GM18909 (cell line): ENCODE measurements at regions not wholly inside any gene's neighbourhood (a gene's known extent, or its start where the extent isn't known, plus 50 kb on each side); places are given as distances from the start of the nearest gene placed in this dataset.
"Not testable (repeated sequence)": the region's sequence is repeated elsewhere in the genome, so short reads cannot be mapped to it uniquely, and the experiment has no call there.

Experiments used
- ATAC-seq: cut with Tn5 transposase; IDR thresholded peaks from one replicate; pipeline ENCODE4 v1.9.1; 2021; ENCODE audit warnings: mild to moderate bottlenecking; ENCODE audit not compliant: unreplicated experiment, poor library complexity

DNA sequence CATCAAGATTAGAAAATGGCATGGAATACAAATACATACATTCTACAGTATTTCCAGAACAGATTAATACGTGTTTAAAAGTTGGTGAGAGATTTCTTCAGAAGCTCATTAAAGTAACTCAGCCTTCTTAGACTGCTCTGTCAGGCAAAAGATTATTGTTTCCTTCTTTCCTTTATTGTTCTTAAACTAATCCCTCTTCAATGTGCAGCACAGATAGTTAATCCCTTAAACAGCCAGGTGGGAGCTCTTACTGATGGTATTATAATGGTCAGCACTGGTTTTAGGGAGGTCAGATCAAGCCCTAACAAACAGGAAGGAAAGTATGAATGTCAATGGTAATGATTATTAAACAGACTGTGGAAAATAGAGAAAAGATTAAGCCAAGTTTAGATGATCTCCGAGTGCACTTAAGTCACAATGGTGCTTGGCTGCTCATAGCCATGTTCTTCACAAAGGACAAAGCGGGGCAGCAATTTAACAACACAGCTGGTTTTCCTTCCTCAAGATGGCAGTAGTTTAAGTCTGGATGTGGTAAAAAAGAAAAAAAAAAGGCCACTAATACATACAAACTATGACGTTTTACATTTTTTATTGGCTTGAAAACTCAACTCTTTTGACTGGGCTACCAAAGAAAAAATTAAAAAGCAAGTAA lies 992.6 kb downstream of the PCDH9 start:
- no peak for ATAC-seq

DNA sequence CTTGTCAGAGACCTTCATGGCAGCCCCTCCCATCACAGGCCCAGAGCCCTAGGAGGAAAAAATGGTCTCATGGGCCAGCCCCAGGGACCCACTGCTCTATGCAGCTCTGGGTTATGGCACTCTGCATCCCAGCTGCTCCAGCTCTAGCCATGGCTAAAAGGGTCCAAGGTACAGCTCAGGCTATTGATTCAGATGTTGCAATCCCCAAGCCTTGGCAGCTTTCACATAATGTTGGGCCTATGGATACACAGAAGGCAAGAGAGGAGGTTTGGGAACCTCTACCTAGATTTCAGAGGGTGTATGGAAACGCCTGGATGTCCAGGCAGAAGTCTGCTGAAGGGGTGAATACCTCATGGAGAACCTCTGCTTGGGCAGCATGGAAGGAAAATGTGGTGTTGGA lies 996.0 kb downstream of the PCDH9 start:
- no peak for ATAC-seq

DNA sequence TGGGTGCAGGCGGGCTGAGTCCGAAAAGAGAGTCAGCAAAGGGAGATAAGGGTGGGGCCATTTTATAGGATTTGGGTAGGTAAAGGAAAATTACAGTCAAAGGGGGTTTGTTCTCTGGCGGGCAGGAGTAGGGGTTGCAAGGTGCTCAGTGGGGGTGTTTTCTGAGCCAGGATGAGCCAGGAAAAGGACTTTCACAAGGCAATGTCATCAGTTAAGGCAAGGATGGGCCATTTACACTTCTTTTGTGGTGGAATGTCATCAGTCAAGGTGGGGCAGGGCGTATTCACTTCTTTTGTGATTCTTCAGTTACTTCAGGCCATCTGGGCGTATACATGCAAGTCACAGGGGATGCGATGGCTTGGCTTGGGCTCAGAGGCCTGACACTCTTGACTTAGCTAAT lies 998.2 kb downstream of the PCDH9 start:
- ATAC-seq = not testable (repeated sequence)

DNA sequence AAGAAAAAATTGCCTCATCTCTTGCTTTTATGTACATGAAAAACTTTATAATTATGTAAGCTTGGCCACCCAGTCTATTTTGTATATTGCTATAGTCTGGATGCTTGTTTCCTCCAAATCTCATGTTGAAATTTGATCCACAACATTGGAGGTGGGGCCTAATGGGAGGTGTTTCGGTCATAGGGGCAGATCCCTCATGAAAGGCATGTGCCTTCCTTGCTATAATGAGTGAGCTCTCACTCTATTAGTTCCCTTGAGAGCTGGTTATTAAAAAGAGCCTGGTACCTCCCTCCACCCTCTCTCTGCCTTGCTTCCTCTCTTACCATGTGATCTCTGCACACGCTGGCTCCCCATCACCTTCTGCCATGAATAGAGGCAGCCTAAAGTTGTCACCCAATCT lies 1005.1 kb downstream of the PCDH9 start:
- no peak for ATAC-seq

DNA sequence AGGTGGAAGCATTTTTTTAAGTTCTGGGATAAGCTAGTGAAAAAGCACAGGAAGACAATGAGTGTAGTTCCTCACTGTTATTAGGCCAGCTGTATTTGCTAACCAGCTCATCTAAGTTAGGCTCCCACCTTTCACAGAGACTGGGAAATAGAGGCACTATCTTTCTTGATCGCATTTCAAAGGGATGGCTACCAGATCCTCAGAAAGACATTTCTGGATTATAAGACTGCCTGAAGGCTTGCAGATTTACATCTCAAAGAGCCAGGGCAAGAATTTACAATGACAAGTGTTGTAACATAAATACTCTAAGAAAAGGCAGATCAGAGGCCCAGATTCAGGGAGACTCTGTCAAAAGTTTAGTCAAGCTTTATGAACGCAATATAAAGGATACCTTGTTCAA lies 1005.5 kb downstream of the PCDH9 start:
- ATAC-seq = no peak

DNA sequence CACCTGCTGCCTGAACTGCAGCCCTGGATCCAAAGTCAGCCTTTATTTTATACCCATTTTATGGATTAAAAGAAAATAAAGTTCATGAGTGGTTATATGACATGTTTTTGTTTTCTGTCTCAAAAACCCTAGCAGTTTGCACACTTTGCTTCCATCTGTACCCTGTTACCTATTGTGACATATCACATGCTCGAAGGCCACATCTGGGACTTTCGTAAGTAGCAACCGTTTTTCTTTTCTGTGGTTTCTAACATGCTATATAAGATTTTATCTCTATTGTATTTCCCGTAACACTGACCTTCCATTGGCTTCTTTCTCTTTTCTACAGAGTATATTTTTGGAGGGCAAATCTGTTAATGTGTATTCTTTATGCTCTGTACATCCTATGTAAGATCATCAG lies 1007.2 kb downstream of the PCDH9 start:
- ATAC-seq = no peak

DNA sequence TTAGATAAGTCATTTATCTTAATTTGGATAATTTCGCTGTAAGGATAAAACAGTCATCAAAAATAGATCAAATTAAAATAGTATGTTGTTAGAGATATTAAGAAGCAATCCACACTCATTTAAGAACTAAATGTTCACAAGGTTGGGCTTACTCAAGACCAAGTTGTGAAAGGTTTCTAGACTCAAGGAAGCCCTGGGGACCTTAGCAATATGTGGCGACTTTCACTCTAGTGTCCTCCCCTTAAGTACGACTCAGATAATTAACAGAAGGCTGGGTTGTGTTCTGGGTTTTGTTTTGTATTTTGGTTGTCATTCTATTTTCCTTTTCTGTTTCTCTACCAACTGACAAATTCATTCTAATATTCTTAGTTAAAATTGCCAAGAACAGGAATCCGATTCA lies 1008.0 kb downstream of the PCDH9 start:
- ATAC-seq = no peak

DNA sequence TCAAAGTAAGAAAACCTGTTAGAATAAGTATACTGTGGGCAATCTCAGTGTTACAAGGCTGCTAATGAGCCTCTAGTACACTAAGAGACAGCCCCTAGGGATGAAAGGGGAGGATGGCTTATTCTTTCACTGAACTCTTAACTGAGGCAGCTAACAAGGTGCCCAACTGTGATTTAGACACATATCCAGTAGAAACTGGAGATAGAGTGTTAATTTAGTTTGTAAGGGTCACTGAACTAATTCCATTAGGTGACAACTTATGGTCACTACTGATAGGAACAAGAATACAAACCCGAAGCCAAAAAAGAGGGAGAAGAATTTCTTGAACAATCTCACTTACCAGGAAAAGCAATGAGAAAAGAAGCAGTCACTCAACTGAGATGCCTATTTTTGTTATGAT lies 1010.6 kb downstream of the PCDH9 start:
- no peak for ATAC-seq

DNA sequence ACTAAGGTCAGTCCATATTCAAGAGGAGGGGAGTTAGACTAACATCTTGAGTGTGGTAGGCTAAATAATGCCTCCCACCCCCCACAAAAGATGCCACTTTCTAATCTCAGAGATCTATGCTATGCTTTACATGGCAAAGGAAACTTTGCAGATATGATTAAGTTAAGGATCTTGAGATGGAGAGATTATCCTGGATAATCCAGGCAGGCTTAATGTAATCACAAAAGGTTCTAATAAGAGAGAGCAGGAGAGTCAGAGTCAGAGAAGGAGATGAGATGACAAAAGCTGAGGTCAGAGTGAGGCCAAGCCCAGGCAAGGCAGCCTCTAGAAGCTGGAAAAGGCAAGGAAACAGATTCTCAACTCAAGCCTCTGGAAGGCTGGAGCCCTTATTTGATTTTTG lies 1011.6 kb downstream of the PCDH9 start:
- ATAC-seq = no peak

DNA sequence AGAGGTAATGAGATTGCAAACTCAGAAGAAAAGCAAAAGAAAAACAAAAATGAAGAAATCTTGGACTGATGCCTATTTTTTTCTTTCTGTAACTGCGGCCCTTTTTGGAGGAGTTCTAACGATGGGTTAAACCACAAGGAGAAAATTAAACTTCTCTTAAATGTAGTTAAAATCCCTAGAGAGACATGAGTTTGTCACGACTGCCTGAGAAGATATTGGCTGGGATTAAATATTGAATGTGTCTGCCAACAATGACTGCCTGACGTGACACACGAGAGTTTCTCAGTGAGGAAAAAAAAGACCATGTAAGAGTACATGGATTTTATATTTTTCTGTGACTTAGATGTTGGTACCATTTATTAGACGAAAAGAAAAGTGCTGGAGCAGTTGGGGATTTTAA lies 1013.4 kb downstream of the PCDH9 start:
- ATAC-seq = no peak

DNA sequence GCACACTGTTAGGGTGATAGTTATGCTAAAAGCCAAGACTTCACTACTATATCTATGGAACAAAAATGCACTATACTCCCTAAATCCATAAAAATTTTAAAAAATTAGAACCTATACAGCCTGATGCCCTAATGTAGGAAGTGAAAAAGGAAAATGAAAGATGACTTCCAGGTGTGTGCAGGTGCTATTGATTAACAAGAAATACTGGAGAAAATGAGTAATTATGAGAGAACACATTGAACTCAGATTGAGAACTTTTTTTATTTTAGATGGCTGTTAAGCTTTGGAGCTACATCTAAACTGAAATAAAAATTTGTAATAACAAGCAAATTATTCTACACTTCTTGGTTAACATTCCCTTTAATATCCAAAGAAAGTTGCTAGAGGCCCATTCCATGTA lies 1015.7 kb downstream of the PCDH9 start:
- ATAC-seq = peak; percentile 35

DNA sequence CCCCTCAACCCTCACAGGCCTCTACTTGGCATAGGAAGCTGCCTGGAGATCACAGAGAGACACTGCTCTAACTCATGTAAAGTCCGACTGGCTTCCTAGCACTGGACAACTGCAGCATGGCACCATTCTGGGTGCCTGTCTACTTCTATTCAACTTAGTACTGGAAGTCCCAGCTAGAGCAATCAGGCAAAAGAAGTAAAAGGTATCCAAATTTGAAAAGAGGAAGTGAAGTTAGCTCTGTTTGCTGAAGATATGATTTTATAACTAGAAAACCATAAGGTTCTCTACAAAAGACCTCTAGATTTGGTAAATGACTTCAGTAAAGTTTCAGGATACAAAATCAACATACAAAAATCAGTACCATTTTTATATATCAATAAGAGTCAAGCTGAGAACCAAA lies 1017.6 kb downstream of the PCDH9 start:
- peak; percentile 50 for ATAC-seq

DNA sequence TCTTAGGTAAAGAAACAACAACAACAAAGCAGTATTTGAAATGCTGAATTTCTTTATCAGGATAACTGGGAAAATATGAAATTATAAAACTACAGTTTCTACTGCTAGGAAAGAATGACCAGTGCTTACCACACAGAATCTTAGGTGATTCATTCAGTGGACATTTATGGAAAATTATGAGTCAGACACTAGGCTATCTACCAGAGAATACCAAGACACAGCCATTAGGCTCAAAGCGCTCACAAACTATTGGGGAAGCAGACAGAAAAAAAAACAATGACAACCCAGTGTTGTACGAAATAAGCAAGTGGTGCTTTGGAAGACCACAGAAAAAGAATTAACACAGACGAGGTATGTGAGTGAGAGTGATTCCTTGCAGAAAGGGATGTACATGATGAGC lies 1019.5 kb downstream of the PCDH9 start:
- no peak for ATAC-seq

DNA sequence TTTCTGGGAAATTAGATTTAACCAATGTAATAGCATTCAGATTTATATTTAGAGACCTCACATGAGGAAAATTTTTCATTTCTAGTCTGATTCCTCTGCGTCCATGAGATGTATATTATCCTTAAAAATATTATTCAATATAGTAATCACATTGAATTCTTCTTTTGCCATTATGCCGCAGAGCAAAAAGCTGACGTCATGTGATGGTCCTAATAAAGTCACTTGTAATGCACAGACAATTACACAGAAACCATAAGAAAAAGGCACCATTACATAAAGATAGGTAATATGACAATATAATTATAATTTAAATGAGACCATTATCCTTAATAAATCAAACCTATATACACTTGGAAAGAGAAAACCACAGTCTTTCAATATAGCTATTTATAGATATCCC lies 1021.5 kb downstream of the PCDH9 start:
- no peak for ATAC-seq

DNA sequence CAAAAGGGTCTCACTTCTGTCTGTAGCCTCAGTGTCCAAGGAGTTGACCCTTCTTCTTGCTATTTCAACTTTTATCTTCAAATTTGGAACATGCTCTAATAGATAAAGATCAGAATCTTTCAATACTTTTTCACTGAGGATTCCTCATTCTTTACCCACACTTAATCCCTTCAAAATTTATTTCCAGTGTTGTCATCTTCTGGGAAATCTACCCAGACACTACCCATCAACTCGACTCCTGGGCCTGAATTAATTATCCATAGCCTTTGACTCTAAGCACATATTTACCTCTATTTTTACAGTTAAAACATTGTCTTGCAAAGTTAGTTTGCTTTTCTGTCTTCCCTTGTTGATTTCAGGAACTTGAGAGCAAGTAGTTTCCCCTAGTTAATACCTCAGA lies 1022.5 kb downstream of the PCDH9 start:
- no peak for ATAC-seq

DNA sequence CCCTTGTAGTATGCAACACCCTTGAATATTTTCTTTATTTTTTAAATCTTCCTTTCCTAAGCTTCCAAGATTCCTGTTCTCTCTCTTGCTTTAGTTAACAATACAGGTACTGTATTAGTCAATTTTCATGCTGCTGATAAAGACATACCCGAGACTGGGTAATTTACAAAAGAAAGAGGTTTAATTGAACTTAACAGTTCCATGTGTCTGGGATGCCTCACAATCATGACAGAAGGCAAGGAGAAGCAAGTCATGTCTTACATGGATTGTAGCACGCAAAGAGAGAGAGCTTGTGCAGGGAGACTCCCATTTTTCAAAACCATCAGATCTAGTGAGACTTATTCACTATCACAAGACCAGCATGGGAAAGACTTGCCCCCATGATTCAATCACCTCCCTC lies 1024.3 kb downstream of the PCDH9 start:
- no peak for ATAC-seq

DNA sequence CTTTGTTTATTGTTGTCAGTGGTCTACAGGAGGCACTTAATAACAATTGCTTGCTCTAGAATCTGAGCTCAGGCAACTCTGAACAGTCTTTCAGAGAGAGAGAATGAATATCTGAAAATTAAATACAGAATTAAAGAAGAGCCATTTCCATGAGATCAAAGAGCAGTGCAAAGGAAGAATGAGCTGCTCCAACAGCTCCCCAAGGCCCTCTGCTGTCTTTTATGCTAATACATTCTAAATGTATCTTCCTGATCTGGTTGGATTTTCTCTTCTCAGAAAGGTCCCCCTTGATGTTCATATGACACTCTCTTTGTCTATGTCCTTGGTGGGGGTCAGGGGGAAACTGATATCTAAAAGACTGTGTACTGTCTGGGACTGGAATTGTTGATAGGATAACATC lies 1029.6 kb downstream of the PCDH9 start:
- ATAC-seq = no peak

DNA sequence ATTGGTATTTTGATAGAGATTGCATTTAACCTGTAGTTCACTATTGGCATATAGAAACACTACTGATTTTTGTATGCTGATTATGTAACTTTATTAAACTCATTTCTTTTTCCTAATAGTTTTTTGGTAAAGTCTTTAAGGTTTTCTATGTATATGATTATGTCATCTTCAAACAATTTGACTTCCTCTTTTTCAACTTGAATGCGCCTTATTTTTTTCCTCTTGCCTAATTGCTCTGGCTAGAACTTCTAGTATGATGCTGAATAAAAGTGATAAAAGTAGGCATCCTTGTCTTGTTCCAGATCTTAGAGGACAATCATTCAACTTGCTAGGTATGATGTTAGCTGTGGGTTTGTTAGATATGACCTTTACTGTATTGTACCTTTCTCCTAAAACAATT lies 1034.9 kb downstream of the PCDH9 start:
- ATAC-seq = no peak

DNA sequence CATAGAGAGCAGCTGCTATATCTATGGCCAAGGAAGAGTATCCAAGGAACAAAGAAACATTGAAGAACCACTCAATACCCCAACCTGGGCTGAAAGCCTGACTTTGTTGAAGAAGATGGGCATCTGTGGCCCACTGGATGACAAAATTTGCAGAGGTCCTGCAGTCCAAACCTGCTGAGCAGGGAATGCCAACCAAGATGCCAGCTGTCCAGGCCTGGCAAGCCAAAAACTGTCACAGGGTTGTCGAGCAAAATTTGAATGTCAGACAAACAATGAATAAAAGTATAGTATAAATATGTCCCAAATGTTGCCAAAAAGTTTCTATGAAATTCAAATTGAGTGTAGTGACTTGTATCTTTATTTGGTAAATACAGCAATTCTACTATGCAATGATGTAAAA lies 1040.2 kb downstream of the PCDH9 start:
- ATAC-seq = no peak

DNA sequence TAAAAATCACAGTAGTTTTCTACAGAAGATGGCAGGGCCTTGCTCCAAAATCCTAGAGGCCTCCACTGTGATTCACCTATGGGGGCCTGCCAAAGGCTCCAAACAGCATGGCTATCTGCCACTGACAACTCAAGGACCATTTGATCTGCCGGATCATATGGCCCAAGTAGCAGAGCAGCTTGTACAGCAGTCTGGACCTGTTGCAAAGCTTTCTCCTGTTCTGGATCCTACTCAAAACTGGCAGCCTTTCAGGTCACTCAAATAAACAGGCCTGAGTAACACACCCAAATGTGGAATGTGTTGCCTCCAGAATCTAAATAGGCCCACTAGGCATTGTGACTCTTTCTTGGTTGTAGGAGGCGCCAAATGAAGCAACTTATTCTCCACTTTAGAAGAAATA lies 1049.3 kb downstream of the PCDH9 start:
- ATAC-seq = no peak

DNA sequence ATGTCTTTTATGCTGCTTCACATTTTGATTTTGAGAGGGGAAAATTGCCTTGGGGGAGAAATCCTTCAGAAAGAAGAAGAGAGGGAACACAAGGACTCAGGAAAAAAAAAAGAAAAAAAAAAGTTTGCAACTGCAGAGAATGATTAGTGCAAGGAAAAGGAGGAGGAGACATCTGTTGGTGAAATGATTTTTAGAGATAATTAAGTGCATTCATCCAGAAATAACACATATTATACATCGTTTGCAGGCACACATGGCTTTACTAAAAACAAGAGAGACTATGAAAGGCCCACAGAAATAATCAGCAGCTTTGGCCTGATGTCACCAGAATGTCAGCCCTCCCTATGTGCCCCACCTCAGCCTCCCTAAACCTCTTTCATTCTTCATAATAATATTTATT lies 1058.2 kb downstream of the PCDH9 start:
- no peak for ATAC-seq

DNA sequence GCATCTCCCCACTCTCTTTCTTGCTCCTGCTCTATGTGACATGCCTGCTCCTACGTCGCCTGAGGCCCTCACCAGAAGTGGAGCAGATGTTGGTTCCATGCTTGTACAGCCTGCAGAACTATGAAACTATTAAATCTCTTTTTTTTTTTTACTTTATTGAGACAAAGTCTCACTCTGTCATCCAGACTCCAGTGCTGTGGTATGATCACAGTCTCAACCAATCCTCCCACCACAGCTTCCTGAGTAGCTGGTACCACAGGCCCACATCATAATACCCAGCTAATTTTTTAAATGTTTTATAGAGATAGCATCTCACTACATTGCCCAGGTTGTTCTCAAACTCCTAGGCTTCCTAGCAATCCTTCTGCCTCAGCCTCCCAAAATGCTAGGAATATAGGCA lies 1067.7 kb downstream of the PCDH9 start:
- ATAC-seq = no peak

DNA sequence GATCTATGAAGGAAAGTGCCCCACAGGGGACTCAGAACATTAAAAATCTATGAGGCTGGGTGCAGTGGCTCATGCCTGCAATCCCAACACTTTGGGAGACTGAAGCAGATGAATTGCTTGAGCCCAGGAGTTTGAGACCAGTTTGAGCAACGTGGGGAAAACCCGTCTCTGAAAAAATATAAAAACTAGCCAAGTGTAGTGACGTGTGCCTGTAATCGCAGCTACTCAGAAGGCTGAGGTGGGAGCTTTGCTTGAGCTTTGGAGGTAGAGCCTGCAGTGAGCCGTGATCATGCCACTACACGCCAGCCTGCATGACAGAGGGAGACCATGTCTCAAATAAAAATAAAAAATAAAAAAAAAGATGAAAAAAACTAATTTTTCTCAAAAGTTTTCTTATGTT lies 1070.6 kb downstream of the PCDH9 start:
- ATAC-seq = peak; percentile 75
